ENCODE measurements at regions not wholly inside any gene's neighbourhood (a gene's known extent, or its start where the extent isn't known, plus 50 kb on each side); places are given as distances from the start of the nearest gene placed in this dataset.

DNA sequence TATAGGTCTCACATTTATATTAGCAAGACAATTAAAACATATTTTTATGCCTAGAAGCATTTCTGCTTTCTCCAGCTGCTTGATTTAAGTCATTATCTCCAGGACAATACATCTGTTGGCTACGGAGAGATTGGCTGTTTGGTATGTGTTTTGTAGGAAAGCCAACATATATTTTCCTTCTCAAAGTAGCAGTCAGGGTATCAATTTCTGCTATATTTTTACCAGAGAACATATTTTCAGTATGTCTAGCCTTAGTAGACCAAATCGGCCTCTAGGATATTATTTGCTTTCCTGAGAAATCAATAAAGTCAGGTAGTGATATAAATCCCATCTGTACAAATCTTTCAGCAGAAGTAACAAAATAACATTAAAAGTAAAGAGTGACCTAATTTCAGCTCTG, 150.0 kb upstream of the COL3A1 start:
- peaks cover 0 to 5% (median 0%) of the 10 kb centered on the region in 8 donors for H3K9me3 Mint-ChIP-seq
- Histone ChIP-seq H3K27me3 (ENCODE audit: insufficient read depth, low read length) (no peaks in the 10 kb centered on the region), H3K4me1 (ENCODE audit: insufficient read depth, low read length) (no peaks in the 10 kb centered on the region), H3K4me3 (ENCODE audit: low read length in 2 of 2) (no peak overlapping the region), H3K9me3 (ENCODE audit: control insufficient read depth in 1 of 2, low read length in 2 of 2) (no peaks in the 10 kb centered on the region), H3K36me3 (ENCODE audit: insufficient read depth, low read length) (no peaks in the 10 kb centered on the region), H3K27ac (ENCODE audit: low read depth, low read length) (no peak overlapping the region)
- intact Hi-C loops (cut with micrococcal nuclease) = no loop called here
- DNase-seq = no peak
- H3K27ac Mint-ChIP-seq = no peak overlapping the region
- no peaks in the 10 kb centered on the region for H3K4me1 Mint-ChIP-seq
- H3K36me3 Mint-ChIP-seq = no peaks in the 10 kb centered on the region
- H3K27me3 Mint-ChIP-seq = no peaks in the 10 kb centered on the region
- ChIA-PET POLR2A (ENCODE audit: partially characterized antibody) (no interaction called here), CTCF (ENCODE audit: partially characterized antibody) (no interaction called here)
- no peak overlapping the region for H3K4me3 Mint-ChIP-seq

DNA sequence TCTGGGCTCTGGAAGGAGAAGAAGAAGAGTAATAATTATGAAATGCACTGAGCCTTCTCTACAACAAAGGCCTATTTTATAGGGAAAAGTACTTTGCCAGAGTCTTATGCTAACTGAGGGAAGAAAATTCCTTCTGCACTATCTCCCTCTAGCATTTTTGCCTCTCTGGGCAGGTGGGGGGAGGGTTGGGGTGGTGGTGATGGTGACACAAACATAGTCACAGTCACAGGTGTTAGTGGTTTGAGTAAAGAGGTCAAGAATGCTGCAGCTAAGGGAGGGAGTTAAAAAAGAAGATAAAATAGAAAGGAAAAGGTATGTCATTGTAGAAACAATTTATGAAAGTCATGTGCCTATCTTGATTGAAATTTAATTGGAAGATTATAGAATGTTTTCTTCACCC, 140.8 kb upstream of the COL3A1 start:
- Mint-ChIP-seq H3K27me3 (no peaks in the 10 kb centered on the region), H3K27ac (no peak overlapping the region), H3K4me1 (no peaks in the 10 kb centered on the region), H3K9me3 (peaks cover 2 to 25% (median 6%) of the 10 kb centered on the region in 8 donors), H3K4me3 (no peak overlapping the region), H3K36me3 (no peaks in the 10 kb centered on the region)
- Histone ChIP-seq H3K4me3 (ENCODE audit: low read length in 2 of 2) (no peak overlapping the region), H3K9me3 (ENCODE audit: control insufficient read depth in 1 of 2, low read length in 2 of 2) (no peaks in the 10 kb centered on the region), H3K27me3 (ENCODE audit: insufficient read depth, low read length) (no peaks in the 10 kb centered on the region), H3K36me3 (ENCODE audit: insufficient read depth, low read length) (no peaks in the 10 kb centered on the region), H3K27ac (ENCODE audit: low read depth, low read length) (no peak overlapping the region), H3K4me1 (ENCODE audit: insufficient read depth, low read length) (no peaks in the 10 kb centered on the region)
- intact Hi-C loops (cut with micrococcal nuclease) = no loop called here
- POLR2A ChIA-PET (ENCODE audit: partially characterized antibody) = no interaction called here
- CTCF ChIA-PET (ENCODE audit: partially characterized antibody) = no interaction called here
- DNase-seq = peak in 1 of 5 donors; percentile 2

GRCh38 chr2:188833799-188834198, 140.4 kb upstream of the COL3A1 start:
- ChIA-PET CTCF (ENCODE audit: partially characterized antibody) (no interaction called here), POLR2A (ENCODE audit: partially characterized antibody) (no interaction called here)
- H3K9me3 ChIP-seq (ENCODE audit: control insufficient read depth in 1 of 2, low read length in 2 of 2) = no peaks in the 10 kb centered on the region
- Mint-ChIP-seq H3K9me3 (peaks cover 2 to 29% (median 6%) of the 10 kb centered on the region in 8 donors), H3K27me3 (no peaks in the 10 kb centered on the region), H3K27ac (no peak overlapping the region), H3K4me3 (no peak overlapping the region), H3K36me3 (no peaks in the 10 kb centered on the region), H3K4me1 (no peaks in the 10 kb centered on the region)
- no peak overlapping the region for H3K27ac ChIP-seq (ENCODE audit: low read depth, low read length)
- DNase-seq = no peak
- intact Hi-C loops (cut with micrococcal nuclease) = no loop called here
- no peaks in the 10 kb centered on the region for H3K4me1 ChIP-seq (ENCODE audit: insufficient read depth, low read length)
- no peaks in the 10 kb centered on the region for H3K27me3 ChIP-seq (ENCODE audit: insufficient read depth, low read length)
- no peak overlapping the region for H3K4me3 ChIP-seq (ENCODE audit: low read length in 2 of 2)
- H3K36me3 ChIP-seq (ENCODE audit: insufficient read depth, low read length) = no peaks in the 10 kb centered on the region

- no peaks in the 10 kb centered on the region for H3K4me1 Mint-ChIP-seq
- H3K27me3 Mint-ChIP-seq = no peaks in the 10 kb centered on the region
- no peaks in the 10 kb centered on the region for H3K36me3 Mint-ChIP-seq
- CTCF ChIA-PET (ENCODE audit: partially characterized antibody) = no interaction called here
- no peaks in the 10 kb centered on the region for H3K9me3 ChIP-seq (ENCODE audit: control insufficient read depth in 1 of 2, low read length in 2 of 2)
- H3K4me3 ChIP-seq (ENCODE audit: low read length in 2 of 2) = no peak overlapping the region
- H3K4me3 Mint-ChIP-seq = no peak overlapping the region
- H3K4me1 ChIP-seq (ENCODE audit: insufficient read depth, low read length) = no peaks in the 10 kb centered on the region
- no peak overlapping the region for H3K27ac ChIP-seq (ENCODE audit: low read depth, low read length)
- peaks cover 0 to 26% (median 10%) of the 10 kb centered on the region in 8 donors for H3K9me3 Mint-ChIP-seq
- intact Hi-C loops (cut with micrococcal nuclease) = no loop called here
- H3K36me3 ChIP-seq (ENCODE audit: insufficient read depth, low read length) = no peaks in the 10 kb centered on the region
- POLR2A ChIA-PET (ENCODE audit: partially characterized antibody) = no interaction called here
- DNase-seq = no peak
- H3K27me3 ChIP-seq (ENCODE audit: insufficient read depth, low read length) = no peaks in the 10 kb centered on the region
- H3K27ac Mint-ChIP-seq = no peak overlapping the region
Observed at GRCh38 chr2:188835006-188835405, 139.2 kb upstream of the COL3A1 start.

GRCh38 chr2:188835821-188836220, 138.4 kb upstream of the COL3A1 start:
- intact Hi-C loops (cut with micrococcal nuclease) = no loop called here
- peaks cover 0 to 25% (median 10%) of the 10 kb centered on the region in 8 donors for H3K9me3 Mint-ChIP-seq
- H3K27me3 Mint-ChIP-seq = no peaks in the 10 kb centered on the region
- H3K4me1 ChIP-seq (ENCODE audit: insufficient read depth, low read length) = no peaks in the 10 kb centered on the region
- H3K36me3 Mint-ChIP-seq = no peaks in the 10 kb centered on the region
- no peaks in the 10 kb centered on the region for H3K36me3 ChIP-seq (ENCODE audit: insufficient read depth, low read length)
- no peak overlapping the region for H3K27ac ChIP-seq (ENCODE audit: low read depth, low read length)
- DNase-seq = peak in 1 of 5 donors; percentile 7
- H3K9me3 ChIP-seq (ENCODE audit: control insufficient read depth in 1 of 2, low read length in 2 of 2) = no peaks in the 10 kb centered on the region
- CTCF ChIA-PET (ENCODE audit: partially characterized antibody) = no interaction called here
- H3K4me1 Mint-ChIP-seq = no peaks in the 10 kb centered on the region
- POLR2A ChIA-PET (ENCODE audit: partially characterized antibody) = no interaction called here
- no peak overlapping the region for H3K4me3 Mint-ChIP-seq
- H3K27ac Mint-ChIP-seq = no peak overlapping the region
- H3K27me3 ChIP-seq (ENCODE audit: insufficient read depth, low read length) = no peaks in the 10 kb centered on the region
- no peak overlapping the region for H3K4me3 ChIP-seq (ENCODE audit: low read length in 2 of 2)

GRCh38 chr2:188845692-188846091, 128.5 kb upstream of the COL3A1 start:
- Mint-ChIP-seq H3K9me3 (peaks cover 0 to 5% (median 3%) of the 10 kb centered on the region in 8 donors), H3K4me1 (no peaks in the 10 kb centered on the region), H3K4me3 (no peak overlapping the region), H3K27ac (no peak overlapping the region), H3K27me3 (no peaks in the 10 kb centered on the region), H3K36me3 (no peaks in the 10 kb centered on the region)
- CTCF ChIA-PET (ENCODE audit: partially characterized antibody) = no interaction called here
- intact Hi-C loops (cut with micrococcal nuclease) = no loop called here
- Histone ChIP-seq H3K4me3 (ENCODE audit: low read length in 2 of 2) (no peak overlapping the region), H3K27ac (ENCODE audit: low read depth, low read length) (no peak overlapping the region), H3K36me3 (ENCODE audit: insufficient read depth, low read length) (no peaks in the 10 kb centered on the region), H3K27me3 (ENCODE audit: insufficient read depth, low read length) (no peaks in the 10 kb centered on the region), H3K4me1 (ENCODE audit: insufficient read depth, low read length) (no peaks in the 10 kb centered on the region), H3K9me3 (ENCODE audit: control insufficient read depth in 1 of 2, low read length in 2 of 2) (no peaks in the 10 kb centered on the region)
- DNase-seq = no peak
- POLR2A ChIA-PET (ENCODE audit: partially characterized antibody) = no interaction called here

GRCh38 chr2:188848887-188849435, 125.2 kb upstream of the COL3A1 start:
- Histone ChIP-seq H3K4me3 (ENCODE audit: low read length in 2 of 2) (no peak overlapping the region), H3K9me3 (ENCODE audit: control insufficient read depth in 1 of 2, low read length in 2 of 2) (no peaks in the 10 kb centered on the region), H3K4me1 (ENCODE audit: insufficient read depth, low read length) (no peaks in the 10 kb centered on the region), H3K27ac (ENCODE audit: low read depth, low read length) (no peak overlapping the region), H3K36me3 (ENCODE audit: insufficient read depth, low read length) (no peaks in the 10 kb centered on the region), H3K27me3 (ENCODE audit: insufficient read depth, low read length) (no peaks in the 10 kb centered on the region)
- Mint-ChIP-seq H3K9me3 (peaks cover 0 to 6% (median 2%) of the 10 kb centered on the region in 8 donors), H3K36me3 (no peaks in the 10 kb centered on the region), H3K4me1 (no peaks in the 10 kb centered on the region), H3K27ac (no peak overlapping the region), H3K4me3 (no peak overlapping the region), H3K27me3 (no peaks in the 10 kb centered on the region)
- intact Hi-C loops (cut with micrococcal nuclease) = no loop called here
- ChIA-PET POLR2A (ENCODE audit: partially characterized antibody) (no interaction called here), CTCF (ENCODE audit: partially characterized antibody) (no interaction called here)
- no peak for DNase-seq

DNA sequence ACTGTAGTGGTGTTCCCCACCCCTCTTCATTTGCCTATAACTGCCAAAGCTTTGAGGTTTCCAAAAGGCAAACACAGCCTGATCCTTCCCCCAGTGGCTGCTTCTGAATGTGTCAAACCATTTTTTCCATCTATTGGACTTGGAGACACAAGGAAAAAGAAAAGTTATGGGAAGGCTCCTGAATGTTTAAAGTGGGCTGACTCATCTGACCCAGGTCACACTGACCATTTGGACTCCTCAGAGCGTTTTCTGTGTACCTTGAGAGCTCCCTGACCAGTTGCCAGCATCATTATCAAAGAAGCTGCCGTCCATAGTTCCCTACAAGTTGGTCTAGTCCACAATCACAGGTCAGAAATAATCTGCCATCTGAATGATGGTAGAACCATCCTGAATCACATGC, 123.4 kb upstream of the COL3A1 start:
- DNase-seq = no peak
- Mint-ChIP-seq H3K4me1 (no peaks in the 10 kb centered on the region), H3K9me3 (peaks cover 0 to 6% (median 0%) of the 10 kb centered on the region in 8 donors), H3K4me3 (no peak overlapping the region), H3K36me3 (no peaks in the 10 kb centered on the region), H3K27me3 (no peaks in the 10 kb centered on the region), H3K27ac (no peak overlapping the region)
- H3K27me3 ChIP-seq (ENCODE audit: insufficient read depth, low read length) = no peaks in the 10 kb centered on the region
- intact Hi-C loops (cut with micrococcal nuclease) = no loop called here
- H3K4me1 ChIP-seq (ENCODE audit: insufficient read depth, low read length) = no peaks in the 10 kb centered on the region
- ChIA-PET POLR2A (ENCODE audit: partially characterized antibody) (no interaction called here), CTCF (ENCODE audit: partially characterized antibody) (no interaction called here)
- no peak overlapping the region for H3K27ac ChIP-seq (ENCODE audit: low read depth, low read length)
- no peak overlapping the region for H3K4me3 ChIP-seq (ENCODE audit: low read length in 2 of 2)
- no peaks in the 10 kb centered on the region for H3K36me3 ChIP-seq (ENCODE audit: insufficient read depth, low read length)
- H3K9me3 ChIP-seq (ENCODE audit: control insufficient read depth in 1 of 2, low read length in 2 of 2) = no peaks in the 10 kb centered on the region
